Type B pancreatic cell (in vitro differentiated cells): ENCODE measurements at regions not wholly inside any gene's neighbourhood (a gene's known extent, or its start where the extent isn't known, plus 50 kb on each side); places are given as distances from the start of the nearest gene placed in this dataset.
A peak's percentile ranks its signal among the peaks of the same experiment; 100 is the strongest.

Source experiments
- DNase-seq: peaks from one replicate; pipeline ENCODE4 v3.0.0; 2021; ENCODE audit warnings: mixed read lengths; ENCODE audit not compliant: unreplicated experiment; ENCODE audit errors: extremely low spot score
- H3K27ac Mint-ChIP-seq: 2 replicates; pipeline ENCODE4 v1.8.0; 2021; ENCODE audit warnings: mild to moderate bottlenecking, mixed read lengths
- H3K27me3 Mint-ChIP-seq: 2 replicates; pipeline ENCODE4 v1.8.0; 2021; ENCODE audit warnings: mixed read lengths
- H3K36me3 Mint-ChIP-seq: 2 replicates; pipeline ENCODE4 v1.8.0; 2021; ENCODE audit warnings: mixed read lengths
- H3K4me1 Mint-ChIP-seq: one replicate; pipeline ENCODE4 v1.8.0; 2021; ENCODE audit warnings: mixed read lengths; ENCODE audit not compliant: unreplicated experiment
- H3K4me3 Mint-ChIP-seq: 2 replicates; pipeline ENCODE4 v1.8.0; 2021; ENCODE audit warnings: mild to moderate bottlenecking, mixed read lengths
- H3K9me3 Mint-ChIP-seq: 2 replicates; pipeline ENCODE4 v1.8.0; 2021; ENCODE audit warnings: mixed read lengths
- CTCF ChIP-seq: fragments of 200-600 bp; sonication (generic); conservative IDR thresholded peaks from 2 replicates; pipeline ENCODE4 v1.5.0; 2021; ENCODE audit warnings: antibody characterized with exemption, mild to moderate bottlenecking

GRCh38 chr6:132927713-132928112, 113.3 kb downstream of the RPS12 start:
- no peaks in the 10 kb centered on the region for H3K9me3 Mint-ChIP-seq
- no peak for DNase-seq
- H3K36me3 Mint-ChIP-seq: no peaks in the 10 kb centered on the region
- H3K27ac Mint-ChIP-seq: no peak overlapping the region
- peaks cover 13% of the 10 kb centered on the region for H3K27me3 Mint-ChIP-seq
- H3K4me1 Mint-ChIP-seq: peaks cover 35% of the 10 kb centered on the region
- TF ChIP-seq CTCF: no peak
- no peak overlapping the region for H3K4me3 Mint-ChIP-seq

- TF ChIP-seq CTCF: no peak
- Mint-ChIP-seq H3K27me3 (peaks cover 16% of the 10 kb centered on the region), H3K27ac (no peak overlapping the region), H3K9me3 (no peaks in the 10 kb centered on the region), H3K4me3 (no peak overlapping the region), H3K4me1 (peaks cover 47% of the 10 kb centered on the region), H3K36me3 (no peaks in the 10 kb centered on the region)
- no peak for DNase-seq
Measured at GRCh38 chr6:132929141-132929540, 114.8 kb downstream of the RPS12 start.

- no peak overlapping the region for H3K27ac Mint-ChIP-seq
- H3K4me3 Mint-ChIP-seq: no peak overlapping the region
Measured at GRCh38 chr6:132931313-132931712, 116.9 kb downstream of the RPS12 start.

GRCh38 chr6:132931936-132932514, 117.7 kb downstream of the RPS12 start:
- peaks cover 21% of the 10 kb centered on the region for H3K27me3 Mint-ChIP-seq
- no peak for TF ChIP-seq CTCF
- no peak for DNase-seq
- no peak overlapping the region for H3K27ac Mint-ChIP-seq
- H3K4me1 Mint-ChIP-seq: peaks cover 53% of the 10 kb centered on the region
- no peak overlapping the region for H3K4me3 Mint-ChIP-seq
- no peaks in the 10 kb centered on the region for H3K36me3 Mint-ChIP-seq
- H3K9me3 Mint-ChIP-seq: no peaks in the 10 kb centered on the region

More at GRCh38 chr6:132931313-132931712, 116.9 kb downstream of the RPS12 start:
- Mint-ChIP-seq H3K36me3 (no peaks in the 10 kb centered on the region), H3K9me3 (no peaks in the 10 kb centered on the region), H3K4me1 (peaks cover 49% of the 10 kb centered on the region), H3K27me3 (peaks cover 21% of the 10 kb centered on the region)
- no peak for TF ChIP-seq CTCF
- no peak for DNase-seq

- peaks cover 56% of the 10 kb centered on the region for H3K4me1 Mint-ChIP-seq
- peak overlapping the region; percentile 32 for H3K4me3 Mint-ChIP-seq
- peaks cover 21% of the 10 kb centered on the region for H3K27me3 Mint-ChIP-seq
- no peaks in the 10 kb centered on the region for H3K36me3 Mint-ChIP-seq
- H3K9me3 Mint-ChIP-seq: no peaks in the 10 kb centered on the region
- DNase-seq: no peak
- H3K27ac Mint-ChIP-seq: peak overlapping the region; percentile 59
- no peak for TF ChIP-seq CTCF
Measured at GRCh38 chr6:132932588-132932987, 118.2 kb downstream of the RPS12 start.

GRCh38 chr6:132933090-132933489, 118.7 kb downstream of the RPS12 start:
- Mint-ChIP-seq H3K4me3 (peak overlapping the region; percentile 32), H3K4me1 (peaks cover 56% of the 10 kb centered on the region), H3K27ac (peak overlapping the region; percentile 59), H3K36me3 (no peaks in the 10 kb centered on the region), H3K9me3 (no peaks in the 10 kb centered on the region), H3K27me3 (peaks cover 21% of the 10 kb centered on the region)
- TF ChIP-seq CTCF: no peak
- DNase-seq: no peak
